Hematopoietic multipotent progenitor cell treated with erythropoietin and hydrocortisone succinate and interleukin-3 and kit ligand, for 8 days (in vitro differentiated cells): ENCODE measurements at regions not wholly inside any gene's neighbourhood (a gene's known extent, or its start where the extent isn't known, plus 50 kb on each side); places are given as distances from the start of the nearest gene placed in this dataset.

Source experiments
- DNase-seq: peaks from one replicate; pipeline ENCODE4 v3.0.0-alpha.2; 2015

GRCh38 chr17:69723316-69723715 lies 308.8 kb downstream of the MAP2K6 start:
- DNase-seq, result no peak

- DNase-seq, result no peak
Measured at GRCh38 chr17:69723741-69724140, 309.2 kb downstream of the MAP2K6 start.

DNA sequence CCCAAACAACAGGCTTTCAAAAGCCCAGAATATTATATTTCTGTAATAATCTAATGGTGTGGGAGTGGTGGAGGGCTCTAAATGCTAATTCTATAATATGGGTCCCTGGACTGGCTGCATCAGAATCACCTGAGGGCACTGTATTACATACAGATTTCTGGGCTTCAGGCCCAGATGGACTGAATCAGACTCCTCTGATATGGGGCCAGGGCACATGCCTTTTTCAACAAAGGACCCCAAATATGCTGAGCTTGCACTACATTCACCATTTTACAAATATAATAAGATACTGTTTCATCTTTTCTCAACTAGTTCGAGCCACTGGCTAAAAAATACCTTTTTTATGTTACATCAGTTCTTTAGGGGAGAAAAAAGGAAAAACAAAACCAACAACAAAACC lies 309.7 kb downstream of the MAP2K6 start:
- no peak for DNase-seq

DNA sequence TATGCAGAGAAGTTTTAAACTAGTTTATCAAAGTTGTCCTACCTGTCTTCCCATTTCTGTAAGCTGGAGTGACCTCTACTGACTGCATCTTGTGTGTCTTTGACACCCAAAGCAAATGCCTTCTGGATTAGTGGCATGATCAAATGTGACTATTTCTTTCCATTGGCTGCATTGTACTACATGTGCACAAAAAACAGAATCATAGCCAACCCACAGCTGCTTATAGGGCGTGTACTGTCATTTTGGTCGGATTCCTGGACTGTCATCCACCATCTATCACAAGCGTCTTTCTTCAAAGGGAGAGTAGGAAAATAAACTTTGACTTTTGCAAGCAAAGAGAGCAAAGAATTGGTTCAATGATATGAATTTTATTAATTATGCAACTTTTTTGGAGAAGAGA lies 310.6 kb downstream of the MAP2K6 start:
- no peak for DNase-seq

DNA sequence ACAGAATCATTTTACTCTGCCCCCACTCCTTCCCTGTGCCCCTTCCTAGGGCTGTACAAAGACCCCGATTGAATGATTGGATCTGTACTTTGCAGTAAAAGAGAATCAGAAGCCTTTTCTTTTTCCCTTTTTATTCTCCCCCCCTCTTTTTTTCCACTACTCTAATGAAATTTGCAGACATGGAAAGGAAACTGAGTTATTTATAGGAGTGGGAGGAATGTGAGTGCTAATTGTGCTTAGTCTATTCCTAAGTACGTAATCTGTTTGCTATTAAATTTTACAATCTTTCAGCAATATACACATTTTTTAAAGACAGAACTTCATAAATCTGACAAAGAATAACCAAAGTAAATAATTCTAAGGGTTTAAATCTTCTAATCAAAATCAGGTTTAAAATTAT lies 314.3 kb downstream of the MAP2K6 start:
- DNase-seq, result no peak

DNA sequence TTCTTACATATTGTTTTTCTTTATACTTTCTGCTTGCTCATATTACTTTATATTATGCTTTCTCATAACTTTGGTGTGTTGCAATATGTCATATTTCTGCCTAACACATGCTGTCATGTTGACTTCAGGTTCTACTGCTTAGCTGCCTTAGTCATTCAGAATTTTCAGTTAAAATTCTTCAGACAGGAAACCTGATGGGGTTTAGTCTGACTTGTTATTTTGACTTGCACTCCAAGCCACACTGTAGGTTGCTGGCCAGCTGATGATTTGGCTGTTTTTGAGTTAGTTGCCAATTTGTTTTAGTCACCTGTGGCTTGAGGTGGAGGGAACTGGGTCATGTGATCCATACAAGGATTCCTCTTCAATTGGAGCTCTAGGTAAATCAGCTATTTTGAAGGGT lies 315.4 kb downstream of the MAP2K6 start:
- DNase-seq, result no peak

GRCh38 chr17:69732272-69732918 lies 317.9 kb downstream of the MAP2K6 start:
- no peak for DNase-seq

DNA sequence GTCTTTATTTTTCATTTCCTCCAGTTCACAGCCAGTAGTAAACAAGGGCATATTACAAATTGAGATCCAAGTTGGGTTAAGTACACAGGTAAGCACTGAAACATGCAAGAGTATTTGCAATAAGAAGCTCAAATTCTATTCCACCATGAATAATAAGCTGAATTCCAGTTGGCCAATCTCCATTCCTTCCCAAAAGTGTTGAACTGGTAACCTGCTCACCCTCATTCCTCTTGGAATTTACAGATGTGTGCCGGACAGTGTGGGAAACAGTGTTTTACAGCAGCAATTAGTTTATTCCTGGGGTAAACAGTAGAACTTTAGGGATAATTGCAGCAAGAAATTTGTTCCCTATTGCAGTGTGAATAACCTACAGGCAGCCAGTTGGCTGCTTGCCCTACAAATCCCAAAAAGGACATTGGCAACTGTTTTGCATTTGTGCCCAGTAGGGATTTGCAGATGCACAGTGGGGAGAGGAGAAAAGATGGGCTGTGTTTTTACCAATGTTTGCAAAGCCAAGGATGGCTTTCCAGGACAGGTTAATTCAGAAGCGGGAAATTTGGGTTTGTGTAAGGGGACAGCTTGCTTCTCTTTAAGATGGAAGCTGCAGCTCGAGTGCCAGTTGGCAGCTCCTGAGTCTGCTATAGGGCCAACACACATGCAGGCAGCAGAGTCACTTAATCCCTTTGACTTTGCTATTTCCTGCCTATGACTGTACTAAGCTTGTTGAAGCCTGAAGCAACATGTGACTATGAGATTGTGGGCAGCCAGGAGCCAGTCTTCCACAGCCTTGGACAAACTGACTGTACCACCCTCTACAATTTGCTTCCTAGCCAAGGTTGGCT lies 318.9 kb downstream of the MAP2K6 start:
- DNase-seq, result no peak

DNA sequence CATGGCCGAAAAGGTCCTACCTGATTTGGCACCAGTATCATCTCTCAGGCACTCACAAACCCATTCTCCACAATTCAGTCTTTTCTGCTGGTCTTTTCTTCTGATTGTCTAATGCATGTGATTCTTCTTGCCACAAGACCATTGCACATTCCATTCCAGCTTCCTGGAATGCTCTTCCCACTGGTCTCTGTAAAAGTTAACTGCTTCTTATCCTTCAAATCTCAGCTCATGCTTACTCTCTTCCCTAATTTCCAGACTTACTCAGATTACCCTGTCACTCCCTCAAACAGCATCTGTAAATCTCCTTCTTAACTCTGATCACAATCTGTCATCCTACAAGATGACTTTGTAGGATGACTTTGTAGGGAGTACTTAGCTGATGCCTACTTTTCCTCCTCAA lies 320.2 kb downstream of the MAP2K6 start:
- no peak for DNase-seq

DNA sequence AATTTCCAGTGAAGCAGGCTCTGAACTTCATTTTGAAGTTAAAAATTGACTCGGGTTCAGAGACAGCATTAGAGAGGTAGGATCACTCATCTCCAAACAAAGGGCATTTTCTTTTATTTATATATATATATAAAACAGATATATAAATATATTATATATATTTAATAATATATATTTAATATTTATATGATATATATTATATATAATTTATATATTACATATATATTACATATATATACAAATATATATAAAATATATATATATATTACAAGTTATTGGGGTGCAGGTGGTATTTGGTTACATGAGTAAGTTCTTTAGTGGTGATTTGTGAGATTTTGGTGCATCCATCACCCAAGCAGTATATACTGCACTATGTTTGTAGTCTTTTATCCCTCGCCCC lies 320.8 kb downstream of the MAP2K6 start:
- no peak for DNase-seq

- DNase-seq, result no peak
Measured at GRCh38 chr17:69743091-69743490, 328.6 kb downstream of the MAP2K6 start.

GRCh38 chr17:69744512-69745070 lies 330.1 kb downstream of the MAP2K6 start:
- DNase-seq, result no peak

DNA sequence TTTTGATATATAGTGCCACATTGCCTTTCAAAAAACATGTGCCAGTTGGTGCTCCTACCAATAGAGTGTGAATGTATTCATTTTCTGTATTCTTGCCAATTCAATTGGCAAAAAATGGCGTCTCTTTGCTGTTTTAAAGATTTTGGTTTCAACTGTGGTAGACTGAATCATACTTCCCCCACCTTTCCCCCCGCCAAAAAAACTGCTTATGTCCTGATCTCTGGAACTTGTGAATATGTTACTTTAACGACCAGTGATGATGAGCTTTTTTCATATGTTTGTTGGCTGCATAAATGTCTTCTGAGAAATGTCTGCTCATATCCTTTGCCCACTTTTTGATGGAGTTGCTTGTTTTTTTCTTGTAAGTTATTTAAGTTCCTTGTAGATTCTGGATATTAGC lies 325.1 kb upstream of the KCNJ16 start:
- no peak for DNase-seq

- no peak for DNase-seq
Measured at GRCh38 chr17:69757688-69758430, 317.2 kb upstream of the KCNJ16 start.

DNA sequence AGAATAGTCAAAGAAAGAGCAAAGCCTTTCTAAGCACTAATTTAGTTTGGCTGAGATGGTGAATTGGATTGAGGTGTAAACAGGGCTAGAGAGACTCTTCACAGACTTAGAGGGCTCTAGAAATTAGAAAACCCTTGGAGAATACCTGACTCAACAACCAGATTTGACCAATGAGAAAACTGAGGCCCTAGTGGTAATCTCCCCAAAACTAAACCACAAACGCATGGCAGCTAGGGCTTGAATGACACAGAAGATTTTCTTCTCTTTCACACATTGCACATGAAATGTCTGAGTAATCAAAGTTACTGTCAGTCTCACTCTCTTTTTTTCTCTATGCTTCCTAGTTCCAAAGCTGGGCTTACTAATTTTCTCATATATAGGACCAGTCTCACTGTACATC lies 314.5 kb upstream of the KCNJ16 start:
- no peak for DNase-seq

- DNase-seq, result no peak
Measured at GRCh38 chr17:69761011-69761410, 314.0 kb upstream of the KCNJ16 start.

- no peak for DNase-seq
Measured at GRCh38 chr17:69761767-69762321, 313.2 kb upstream of the KCNJ16 start.

DNA sequence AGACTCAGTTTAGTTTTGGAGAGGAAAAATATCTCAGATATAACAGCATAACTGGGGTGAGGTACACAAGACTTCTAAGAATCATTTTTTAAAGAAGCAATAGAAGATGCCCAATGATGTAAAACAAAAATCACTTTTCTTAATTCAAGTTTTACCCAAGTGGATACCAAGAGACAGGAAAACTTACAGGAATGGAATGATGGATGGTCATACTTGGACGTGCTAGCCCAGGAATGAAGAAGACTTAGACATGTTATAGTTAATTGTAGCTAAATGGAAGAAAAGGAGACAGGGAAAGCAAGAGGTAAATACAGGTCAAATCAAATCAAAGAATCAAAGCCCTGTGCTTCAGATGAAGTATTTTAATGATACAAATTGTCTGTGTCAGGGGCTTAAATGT lies 312.7 kb upstream of the KCNJ16 start:
- DNase-seq, result no peak

DNA sequence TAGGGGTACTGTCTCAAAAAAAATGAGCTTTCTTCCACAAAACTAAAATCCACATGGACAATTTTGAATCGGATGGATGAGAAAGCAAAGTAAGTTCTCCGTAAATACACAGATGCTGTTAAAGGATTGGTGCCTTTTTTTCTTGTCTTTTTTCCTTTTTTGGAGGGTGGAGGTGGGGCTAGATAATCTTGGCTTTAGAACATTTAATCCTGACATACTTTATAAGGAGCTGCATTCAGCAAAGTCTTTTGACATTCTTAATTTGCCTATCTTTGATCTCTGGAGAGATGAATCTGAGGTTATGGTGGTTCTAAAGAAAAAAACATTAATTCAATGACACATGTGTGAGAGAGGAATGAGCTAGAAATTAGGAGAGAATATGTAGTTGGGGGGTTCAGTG lies 312.3 kb upstream of the KCNJ16 start:
- no peak for DNase-seq

DNA sequence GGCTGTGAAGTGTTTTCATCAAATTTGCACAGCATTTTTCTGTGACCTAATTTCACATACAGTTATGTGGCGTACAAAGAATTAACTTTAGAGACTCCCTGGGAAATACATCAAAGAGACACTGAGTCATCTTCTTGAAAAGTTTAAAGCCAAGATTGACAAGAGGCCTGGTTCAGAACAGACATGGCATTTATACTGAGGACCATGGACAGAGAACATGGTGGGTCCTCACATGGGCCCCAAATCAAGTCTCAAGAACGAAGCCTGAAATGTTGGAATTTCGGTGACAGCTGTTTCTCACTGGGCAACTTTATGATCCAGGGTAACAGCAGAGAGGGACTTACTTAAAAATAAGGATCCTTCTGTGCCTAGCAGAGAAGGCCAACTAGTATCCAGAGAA lies 311.5 kb upstream of the KCNJ16 start:
- DNase-seq, result no peak

- DNase-seq, result no peak
Measured at GRCh38 chr17:69764146-69764545, 310.9 kb upstream of the KCNJ16 start.

DNA sequence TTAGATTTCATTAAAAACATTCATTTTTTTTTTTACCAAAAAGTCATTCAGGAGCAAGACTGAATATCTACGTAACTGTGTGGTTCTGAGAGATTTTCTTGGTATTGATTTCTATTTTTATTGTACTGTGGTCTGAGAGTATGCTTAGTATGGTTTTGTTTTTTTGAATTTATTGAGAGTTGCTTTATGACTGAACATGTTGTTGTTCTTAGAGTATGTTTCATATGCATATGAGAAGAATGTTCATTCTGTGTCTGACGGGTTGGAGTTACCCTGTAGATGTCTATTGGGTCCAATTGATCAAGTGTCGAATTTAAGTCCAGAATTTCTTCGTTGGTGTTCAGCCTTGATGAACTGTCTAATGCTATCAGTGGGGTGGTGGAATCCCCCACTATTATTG lies 306.0 kb upstream of the KCNJ16 start:
- DNase-seq, result no peak

DNA sequence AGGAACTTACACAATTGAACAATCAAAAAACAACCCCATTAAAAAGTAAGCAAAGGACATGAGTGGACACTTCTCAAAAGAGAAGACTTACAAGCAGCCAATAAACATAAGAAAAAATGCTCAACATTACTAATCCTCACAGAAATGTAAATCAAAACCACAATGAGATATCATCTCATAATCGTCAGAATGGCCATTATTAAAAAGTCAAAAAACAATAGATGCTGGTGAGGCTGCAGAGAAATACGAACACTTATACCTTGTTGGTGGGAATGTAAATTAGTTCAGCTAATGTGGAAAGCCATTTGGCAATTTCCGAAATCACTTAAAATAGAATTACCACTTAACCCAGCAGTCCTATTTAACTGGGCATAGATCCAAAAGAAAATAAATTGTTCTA lies 301.9 kb upstream of the KCNJ16 start:
- no peak for DNase-seq
